ENCODE measurements at regions not wholly inside any gene's neighbourhood (a gene's known extent, or its start where the extent isn't known, plus 50 kb on each side); places are given as distances from the start of the nearest gene placed in this dataset.

DNA sequence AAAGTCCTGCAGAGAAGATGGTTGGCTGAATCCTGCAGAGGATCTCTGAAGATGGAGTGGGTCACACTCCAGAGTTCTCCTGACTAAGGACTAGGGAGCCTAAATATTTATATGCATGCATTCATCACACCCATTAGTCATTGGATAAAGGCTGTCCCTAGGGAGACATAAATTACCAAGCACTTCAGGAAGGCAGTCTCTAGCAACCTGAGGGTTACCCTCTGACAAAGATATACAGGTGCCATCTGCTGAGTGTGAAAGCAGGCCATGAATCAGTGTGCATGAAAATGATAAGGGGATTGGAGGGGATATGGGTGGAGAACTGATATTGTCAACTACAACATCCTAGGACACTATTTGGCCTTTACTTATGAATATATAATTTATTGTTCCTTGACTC, 294.8 kb upstream of the DDX18 start:
- TF ChIP-seq CBX8 (IDR thresholded peaks at IDR 0.05; ENCODE audit: borderline replicate concordance, low read depth, low read length) (no peak), E2F6 (IDR thresholded peaks at IDR 0.05) (no peak), SP1 (IDR thresholded peaks at IDR 0.05; ENCODE audit: low read depth, low read length) (no peak), CHD2 (IDR thresholded peaks at IDR 0.05; ENCODE audit: low read length) (no peak), TBP (IDR thresholded peaks at IDR 0.05; ENCODE audit: low read depth, low read length) (no peak), EGR1 (IDR thresholded peaks at IDR 0.05; ENCODE audit: borderline replicate concordance, low read depth, low read length) (no peak), GABPA (IDR thresholded peaks at IDR 0.05; ENCODE audit: borderline replicate concordance, insufficient read depth, low read length) (no peak), SAP30 (IDR thresholded peaks at IDR 0.05; ENCODE audit: insufficient read depth, insufficient replicate concordance, low read length) (no peak), BCL11A (IDR thresholded peaks at IDR 0.05; ENCODE audit: low read depth in 2 of 2, low read length in 2 of 2) (no peak), KDM5A (IDR thresholded peaks at IDR 0.05; ENCODE audit: low read length) (no peak)
- no peaks in the 10 kb centered on the region for H3K9me3 ChIP-seq (ENCODE audit: insufficient read depth in 2 of 2, low read depth in 1 of 2, low read length in 1 of 2)
- FAIRE-seq: no peak
- H3K36me3 ChIP-seq (ENCODE audit: control insufficient read depth in 2 of 4, insufficient read depth in 4 of 4, low read length in 3 of 4): no peaks in the 10 kb centered on the region; a peak in 1 of 8 replicates
- ChIA-PET CTCF (ENCODE audit: partially characterized antibody) (interaction anchor here (1.3 to 2.5 kb wide), 2 partner anchors 14 to 17 kb away, joined by 3 to 12 read pairs; no protein-coding TSS in a partner anchor), POLR2A (ENCODE audit: partially characterized antibody) (interaction anchor here (1.1 kb wide), 1 partner anchor 19 kb away, joined by 3 read pairs; no protein-coding TSS in a partner anchor)
- no peak overlapping the region for H2BK120ac ChIP-seq (replicated peaks; ENCODE audit: low read depth, low read length)
- no peak overlapping the region for H2BK12ac ChIP-seq (ENCODE audit: low read depth, low read length)
- H3K4me1 ChIP-seq (replicated peaks in 1 of 4; ENCODE audit: control insufficient read depth in 3 of 4, insufficient read depth in 4 of 4, low read length in 3 of 4): no peaks in the 10 kb centered on the region; a peak in 1 of 7 replicates
- DNase-seq (ENCODE audit: low read depth in 1 of 2, low spot score in 2 of 2): no peak
- no peaks in the 10 kb centered on the region for H3K79me2 ChIP-seq (ENCODE audit: control insufficient read depth in 1 of 2, insufficient read depth in 2 of 2, low read length in 2 of 2)
- H3K14ac ChIP-seq (ENCODE audit: insufficient read length): no peak overlapping the region
- no peak overlapping the region for H3K9ac ChIP-seq (replicated peaks in 1 of 4; ENCODE audit: extremely low read depth in 1 of 4, low read depth in 3 of 4, low read length in 3 of 4)
- no peaks in the 10 kb centered on the region for H3K79me1 ChIP-seq (ENCODE audit: low read depth, low read length)
- no peak overlapping the region for H2BK5ac ChIP-seq (ENCODE audit: low read depth, low read length)
- H3K4me2 ChIP-seq (ENCODE audit: insufficient read depth in 1 of 2, low read depth in 2 of 2, low read length in 2 of 2): no peak overlapping the region
- no peak overlapping the region for H3K4ac ChIP-seq (replicated peaks; ENCODE audit: insufficient read length, low read depth, low read length)
- no peak overlapping the region for H3K27ac ChIP-seq (ENCODE audit: low read depth, low read length)
- no peaks in the 10 kb centered on the region for H3K27me3 ChIP-seq (replicated peaks in 1 of 4; ENCODE audit: control insufficient read depth in 3 of 4, extremely low read depth in 1 of 4, insufficient read depth in 3 of 4, low read length in 3 of 4)
- no peak overlapping the region for H2AK5ac ChIP-seq (ENCODE audit: low read depth, low read length)
- no peak overlapping the region for H4K8ac ChIP-seq (ENCODE audit: extremely low read depth, insufficient read depth, low read length)
- no peak overlapping the region for H3K23ac ChIP-seq (ENCODE audit: insufficient read length)
- no peak overlapping the region for H2BK20ac ChIP-seq (ENCODE audit: low read length)
- H2BK15ac ChIP-seq (ENCODE audit: low read length): no peak overlapping the region
- no peak overlapping the region for H4K5ac ChIP-seq (ENCODE audit: insufficient read length, low read depth, low read length)
- no peaks in the 10 kb centered on the region for H3K23me2 ChIP-seq (ENCODE audit: low read depth, low read length)
- H4K91ac ChIP-seq (replicated peaks; ENCODE audit: insufficient read length, low read length): no peak overlapping the region
- no peak overlapping the region for H2AFZ ChIP-seq (ENCODE audit: low read length)
- no peak overlapping the region for H3K56ac ChIP-seq (replicated peaks; ENCODE audit: insufficient read length, low read depth, low read length)
- no peak overlapping the region for H3K18ac ChIP-seq (ENCODE audit: extremely low read depth, low read length)
- H4K20me1 ChIP-seq (replicated peaks in 1 of 2; ENCODE audit: control insufficient read depth in 1 of 2, insufficient read depth in 2 of 2, low read length in 2 of 2): no peaks in the 10 kb centered on the region
- no peak overlapping the region for H3K4me3 ChIP-seq (ENCODE audit: extremely low read depth in 1 of 4, insufficient read depth in 2 of 4, low read depth in 3 of 4, low read length in 4 of 4)
